ENCODE measurements at regions not wholly inside any gene's neighbourhood (a gene's known extent, or its start where the extent isn't known, plus 50 kb on each side); places are given as distances from the start of the nearest gene placed in this dataset.
"Not testable (repeated sequence)": the region's sequence is repeated elsewhere in the genome, so short reads cannot be mapped to it uniquely, and the experiment has no call there.

- no peak for DNase-seq (ENCODE audit: low read depth, low spot score)
Observed at GRCh38 chr6:14983599-14984518, 262.0 kb upstream of the JARID2 start.

- DNase-seq (ENCODE audit: low read depth, low spot score) = no peak
Observed at GRCh38 chr6:14984519-14984853, 261.4 kb upstream of the JARID2 start.

GRCh38 chr6:14985366-14985765 is 260.5 kb upstream of the JARID2 start:
- no peak for DNase-seq (ENCODE audit: low read depth, low spot score)

- no peak for DNase-seq (ENCODE audit: low read depth, low spot score)
Observed at GRCh38 chr6:14986370-14986769, 259.5 kb upstream of the JARID2 start.

GRCh38 chr6:14987490-14987889 is 258.4 kb upstream of the JARID2 start:
- DNase-seq (ENCODE audit: low read depth, low spot score) = no peak

GRCh38 chr6:14992382-14992781 is 253.5 kb upstream of the JARID2 start:
- DNase-seq (ENCODE audit: low read depth, low spot score) = no peak

GRCh38 chr6:14995208-14995607 is 250.7 kb upstream of the JARID2 start:
- DNase-seq (ENCODE audit: low read depth, low spot score) = no peak

GRCh38 chr6:14995966-14996602 is 249.8 kb upstream of the JARID2 start:
- DNase-seq (ENCODE audit: low read depth, low spot score) = no peak

GRCh38 chr6:14996892-14997291 is 249.0 kb upstream of the JARID2 start:
- DNase-seq (ENCODE audit: low read depth, low spot score) = no peak

GRCh38 chr6:14997507-14997906 is 248.4 kb upstream of the JARID2 start:
- no peak for DNase-seq (ENCODE audit: low read depth, low spot score)

GRCh38 chr6:14999106-14999505 is 246.8 kb upstream of the JARID2 start:
- DNase-seq (ENCODE audit: low read depth, low spot score) = no peak

- DNase-seq (ENCODE audit: low read depth, low spot score) = no peak
Observed at GRCh38 chr6:15001326-15001910, 244.5 kb upstream of the JARID2 start.

GRCh38 chr6:15008269-15008668 is 237.6 kb upstream of the JARID2 start:
- DNase-seq (ENCODE audit: low read depth, low spot score) = no peak

- no peak for DNase-seq (ENCODE audit: low read depth, low spot score)
Observed at GRCh38 chr6:15014958-15015357, 230.9 kb upstream of the JARID2 start.

GRCh38 chr6:15016813-15017212 is 229.1 kb upstream of the JARID2 start:
- no peak for DNase-seq (ENCODE audit: low read depth, low spot score)

- DNase-seq (ENCODE audit: low read depth, low spot score) = no peak
Observed at GRCh38 chr6:15017261-15017660, 228.6 kb upstream of the JARID2 start.

- no peak for DNase-seq (ENCODE audit: low read depth, low spot score)
Observed at GRCh38 chr6:15017803-15018202, 228.1 kb upstream of the JARID2 start.

GRCh38 chr6:15020119-15020770 is 225.6 kb upstream of the JARID2 start:
- no peak for DNase-seq (ENCODE audit: low read depth, low spot score)

- DNase-seq (ENCODE audit: low read depth, low spot score) = no peak
Observed at GRCh38 chr6:15021074-15021473, 224.8 kb upstream of the JARID2 start.

- not testable (repeated sequence) for DNase-seq (ENCODE audit: low read depth, low spot score)
Observed at GRCh38 chr6:15023018-15023417, 222.9 kb upstream of the JARID2 start.

GRCh38 chr6:15023448-15023847 is 222.4 kb upstream of the JARID2 start:
- no peak for DNase-seq (ENCODE audit: low read depth, low spot score)

- DNase-seq (ENCODE audit: low read depth, low spot score) = no peak
Observed at GRCh38 chr6:15025446-15025845, 220.4 kb upstream of the JARID2 start.

Measured in pulmonary artery endothelial cell (primary cell).